GM18873 (cell line): ENCODE measurements at regions not wholly inside any gene's neighbourhood (a gene's known extent, or its start where the extent isn't known, plus 50 kb on each side); places are given as distances from the start of the nearest gene placed in this dataset.
"Not testable (repeated sequence)": the region's sequence is repeated elsewhere in the genome, so short reads cannot be mapped to it uniquely, and the experiment has no call there.

ENCODE experiments used
- ATAC-seq: cut with Tn5 transposase; IDR thresholded peaks from one replicate; pipeline ENCODE4 v1.9.1; 2021; ENCODE audit warnings: mild to moderate bottlenecking, moderate library complexity, moderate number of reproducible peaks; ENCODE audit not compliant: unreplicated experiment, low FRiP score

DNA sequence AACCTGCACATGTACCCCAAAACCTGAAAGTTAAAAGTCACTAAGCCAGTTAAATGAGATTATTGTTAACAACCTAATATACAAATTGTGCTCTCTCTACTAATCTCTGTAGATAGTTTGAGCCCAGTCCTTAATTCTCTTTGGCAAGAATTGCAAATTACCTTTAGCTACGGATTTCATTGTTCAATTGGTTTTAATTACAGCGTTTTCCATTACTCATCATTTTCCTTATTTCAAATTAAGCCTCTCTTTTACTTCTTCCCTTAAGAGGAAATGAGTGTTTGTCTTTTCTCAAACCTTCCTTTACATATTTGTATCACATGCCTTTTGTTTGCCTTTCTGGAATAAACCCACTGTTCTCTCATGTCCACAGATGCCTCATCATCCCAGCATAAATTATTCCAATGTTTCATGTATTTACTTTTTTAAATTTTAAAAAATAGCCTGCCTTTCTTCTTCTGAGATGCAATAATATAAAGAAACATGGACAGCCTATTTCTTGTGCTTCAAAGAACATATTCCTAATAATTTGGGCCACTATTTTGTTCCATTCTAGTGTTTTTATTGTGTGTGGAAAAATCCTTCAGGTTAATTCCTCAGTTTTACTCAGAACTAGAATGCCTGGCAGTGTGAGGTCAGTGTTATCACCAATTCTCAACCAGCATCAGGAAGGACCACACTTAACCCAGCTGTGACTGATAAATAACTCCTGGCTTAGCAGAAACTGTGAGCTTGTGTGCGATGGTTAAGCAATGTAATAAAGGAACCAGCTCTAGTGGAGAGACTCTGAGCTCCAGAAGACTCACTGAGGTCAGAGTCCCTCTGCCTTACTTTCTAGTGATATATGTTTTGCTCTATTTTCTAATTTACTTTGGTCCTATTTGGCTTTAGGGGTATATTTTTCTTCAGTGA lies 600.5 kb downstream of the LTN1 start:
- no peak for ATAC-seq

GRCh38 chr21:28387220-28387619 lies 605.5 kb downstream of the LTN1 start:
- ATAC-seq = no peak

- no peak for ATAC-seq
Observed at GRCh38 chr21:28385845-28386244, 606.8 kb downstream of the LTN1 start.

DNA sequence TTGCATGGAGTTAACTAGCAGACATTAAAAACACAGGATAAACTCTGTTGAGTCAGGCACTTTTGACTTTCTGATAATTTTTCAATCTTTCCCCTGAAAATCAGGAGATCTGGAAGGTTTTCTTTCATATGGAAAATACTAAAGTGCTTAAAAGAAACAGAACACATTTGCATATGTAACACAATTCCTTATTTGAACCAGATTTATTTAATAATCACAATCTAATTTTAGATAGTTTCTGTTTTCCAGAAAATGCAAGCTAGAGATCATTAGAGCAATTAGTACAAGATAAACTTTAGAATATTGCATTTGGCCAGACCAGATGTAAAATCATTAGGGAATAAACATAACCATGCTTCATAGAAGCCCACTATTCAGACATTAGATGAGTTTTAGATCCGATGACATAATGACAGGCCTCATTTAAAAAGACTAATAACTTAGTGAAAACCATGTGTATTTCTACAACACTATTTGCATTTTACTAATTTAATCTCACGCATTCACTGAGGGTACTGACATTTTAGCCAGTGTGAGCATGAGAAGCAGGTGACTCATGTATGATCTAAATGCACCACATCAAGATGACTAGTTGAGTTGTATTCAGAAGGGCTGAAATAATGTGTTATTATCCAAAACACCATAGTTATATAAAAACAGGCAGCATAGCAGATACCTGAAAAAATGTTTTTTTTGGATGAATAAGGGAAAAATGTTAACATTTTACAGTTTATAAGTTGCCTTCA lies 611.5 kb downstream of the LTN1 start:
- ATAC-seq = not testable (repeated sequence)

DNA sequence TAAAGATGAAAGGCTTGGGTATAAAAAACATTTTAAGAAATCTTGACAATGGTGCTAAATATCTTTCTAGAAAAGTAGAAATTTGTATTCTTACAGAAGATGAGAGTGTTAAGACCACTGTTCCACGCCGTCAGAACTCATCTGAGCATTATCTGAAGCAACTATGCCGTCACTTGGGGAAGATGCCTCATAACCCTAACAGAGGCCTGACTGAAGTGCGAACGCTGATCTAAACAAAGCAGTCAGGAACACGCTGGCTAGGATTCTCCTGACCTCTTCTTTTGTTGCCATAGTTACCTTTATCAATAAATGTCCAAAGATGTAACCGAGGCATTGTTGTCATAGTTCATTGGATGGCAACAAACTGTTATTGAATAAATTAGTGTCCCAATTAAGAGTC lies 612.4 kb downstream of the LTN1 start:
- no peak for ATAC-seq

- ATAC-seq = no peak
Observed at GRCh38 chr21:28378026-28378425, 614.7 kb downstream of the LTN1 start.

- no peak for ATAC-seq
Observed at GRCh38 chr21:28375708-28376385, 616.8 kb downstream of the LTN1 start.

DNA sequence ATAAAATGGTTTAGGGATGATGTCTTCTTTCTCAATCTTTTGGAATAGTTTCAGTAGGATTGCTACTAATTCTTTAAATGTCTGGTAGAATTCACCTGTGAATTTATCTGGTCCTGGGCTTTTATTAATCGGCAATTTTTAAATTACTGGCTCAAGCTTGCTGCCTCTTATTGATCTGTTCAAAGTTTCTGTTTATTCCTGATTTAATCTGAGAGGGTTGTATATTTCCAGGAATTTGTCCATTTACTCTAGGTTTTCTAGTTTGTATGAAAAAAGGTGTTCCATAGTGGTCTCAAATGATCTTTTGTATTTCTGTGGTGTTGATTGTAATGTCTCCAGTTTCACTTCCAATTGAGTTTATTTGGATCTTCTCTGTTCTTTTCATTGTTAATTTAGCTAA lies 617.8 kb downstream of the LTN1 start:
- no peak for ATAC-seq

- ATAC-seq = no peak
Observed at GRCh38 chr21:28371713-28372112, 621.0 kb downstream of the LTN1 start.

GRCh38 chr21:28359300-28359699 lies 633.4 kb downstream of the LTN1 start:
- ATAC-seq = no peak

DNA sequence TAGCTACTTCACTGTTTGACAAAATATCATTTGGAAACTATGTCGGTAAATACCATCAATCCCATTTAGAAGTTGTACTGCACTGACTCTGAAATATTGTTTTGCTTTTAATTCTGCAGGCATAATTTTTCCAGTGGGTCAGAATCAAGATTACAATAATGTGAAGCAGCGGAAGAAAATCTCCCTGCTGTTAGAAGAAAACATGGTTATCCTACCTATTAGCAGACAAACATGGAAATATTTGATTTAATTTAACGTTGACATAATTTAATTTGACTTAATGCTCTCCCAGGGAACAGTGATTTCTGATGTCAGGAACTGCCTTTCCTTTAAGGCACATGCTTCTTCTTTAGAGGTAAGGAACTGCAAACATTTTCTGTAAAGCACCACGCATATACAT lies 634.0 kb downstream of the LTN1 start:
- ATAC-seq = no peak

DNA sequence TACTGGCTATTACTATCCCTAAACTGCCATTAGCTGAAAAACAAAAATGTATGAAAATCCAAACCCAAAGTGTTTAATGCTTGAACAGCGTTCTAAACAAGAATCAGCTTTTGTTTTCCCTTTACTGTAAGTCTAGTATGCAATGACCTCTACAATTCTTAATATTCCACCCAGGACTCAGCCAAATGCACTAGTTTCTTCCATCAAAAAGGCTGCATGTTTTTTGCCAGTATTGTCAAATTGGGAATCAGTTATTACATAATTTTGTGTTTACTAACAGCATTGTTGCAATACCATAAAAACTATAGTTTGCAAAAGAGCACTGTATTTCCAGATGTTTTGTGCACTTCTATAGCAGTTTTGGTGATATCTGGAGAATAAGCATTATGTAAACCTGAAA lies 634.5 kb downstream of the LTN1 start:
- no peak for ATAC-seq

GRCh38 chr21:28357743-28358142 lies 634.9 kb downstream of the LTN1 start:
- no peak for ATAC-seq

DNA sequence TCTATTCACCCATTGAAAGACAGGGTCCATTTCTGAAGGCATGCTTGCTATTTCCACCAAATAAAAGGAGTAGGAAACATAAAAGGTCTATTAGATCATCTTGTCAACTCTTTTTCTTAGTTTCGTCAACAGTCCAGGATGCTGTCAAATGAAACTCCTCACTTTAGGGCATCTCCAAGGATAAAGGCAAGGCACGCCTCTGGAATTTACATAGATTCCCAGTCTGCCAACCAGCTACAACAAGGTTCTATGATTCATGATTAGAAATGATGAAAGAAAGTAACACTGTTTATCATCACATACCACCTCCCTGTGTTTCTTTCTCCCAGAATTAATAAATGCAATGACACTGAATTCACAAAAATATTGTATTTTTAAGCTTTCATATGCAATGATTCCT lies 636.3 kb downstream of the LTN1 start:
- no peak for ATAC-seq

GRCh38 chr21:28345934-28346333 lies 646.7 kb downstream of the LTN1 start:
- no peak for ATAC-seq

- ATAC-seq = no peak
Observed at GRCh38 chr21:28344985-28345384, 647.7 kb downstream of the LTN1 start.

DNA sequence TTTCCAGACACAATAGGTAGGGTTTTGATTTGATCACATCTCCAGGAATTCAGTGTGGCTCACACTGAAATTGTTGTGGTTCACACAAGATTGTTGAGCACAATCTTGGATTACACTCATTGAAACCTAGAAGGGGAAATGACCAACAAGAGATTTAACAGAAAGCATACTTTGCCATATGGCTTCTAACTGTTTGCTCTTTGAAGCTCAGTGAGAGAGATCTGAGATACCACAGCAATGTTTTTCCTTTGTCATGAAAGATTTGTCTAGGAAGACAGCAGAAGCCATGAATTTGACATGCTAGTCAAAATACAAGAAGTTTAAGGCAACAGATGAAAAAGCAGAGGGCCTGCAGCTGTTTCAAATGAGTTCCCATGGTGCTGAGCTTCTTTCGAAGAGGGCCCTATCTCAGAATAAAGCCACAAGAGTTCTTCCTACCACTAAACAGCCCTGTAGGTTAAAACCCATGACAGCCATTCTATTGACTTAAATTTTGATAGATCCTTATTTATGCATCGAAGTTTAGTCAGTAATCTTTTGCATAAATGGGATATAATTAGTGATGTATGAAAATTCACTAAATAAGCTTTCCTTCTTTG lies 650.4 kb downstream of the LTN1 start:
- ATAC-seq = no peak

GRCh38 chr21:28339403-28339802 lies 653.3 kb downstream of the LTN1 start:
- ATAC-seq = no peak

DNA sequence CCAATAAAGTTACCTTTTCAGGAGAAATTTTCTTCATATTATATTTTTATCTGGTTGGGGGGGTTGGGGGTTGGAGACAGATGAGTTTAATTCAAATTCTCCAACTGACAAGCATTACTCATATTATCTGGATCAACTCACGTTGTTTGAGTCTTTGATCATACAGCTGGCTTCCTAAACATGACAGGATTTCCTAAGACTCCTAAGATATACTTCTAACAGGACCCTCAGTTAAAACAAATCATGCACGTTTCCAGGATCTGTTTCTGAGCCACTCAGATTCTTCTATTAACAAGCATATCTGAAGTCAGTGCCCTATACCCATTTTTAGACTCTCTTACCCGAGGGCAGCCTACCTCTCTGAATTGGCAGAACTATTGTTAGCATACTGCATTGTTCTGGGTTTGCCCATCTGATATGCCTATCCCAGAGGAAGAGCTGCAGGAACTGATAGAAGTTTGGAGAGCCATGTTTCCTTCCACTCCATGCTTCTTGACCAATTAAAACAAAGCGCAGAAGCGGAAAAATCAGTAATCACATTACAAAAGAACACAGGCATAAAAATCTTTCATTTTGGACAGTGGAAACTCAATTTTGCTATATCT lies 653.9 kb downstream of the LTN1 start:
- no peak for ATAC-seq

DNA sequence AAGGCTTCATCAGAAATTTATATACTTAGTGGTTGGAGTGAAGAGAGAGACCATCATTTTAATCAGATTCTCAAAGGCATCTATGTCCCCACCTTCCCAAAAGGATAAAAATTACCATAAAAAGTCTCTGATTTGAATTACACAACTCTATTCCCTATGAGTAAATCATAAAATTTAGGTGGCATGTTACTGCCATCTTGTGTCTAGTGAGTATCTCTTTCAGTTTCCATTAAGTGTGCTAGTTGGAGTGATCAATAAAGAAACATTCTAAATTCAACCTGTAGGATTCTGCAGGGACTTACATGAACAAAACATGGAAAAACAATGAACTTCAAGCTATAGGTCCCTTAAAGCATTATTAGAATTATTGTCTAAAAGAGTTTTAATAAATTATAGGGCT lies 655.4 kb downstream of the LTN1 start:
- no peak for ATAC-seq
